Thoracic aorta (tissue), 2 donors: ENCODE measurements at regions not wholly inside any gene's neighbourhood (a gene's known extent, or its start where the extent isn't known, plus 50 kb on each side); places are given as distances from the start of the nearest gene placed in this dataset.
"Not testable (repeated sequence)": the region's sequence is repeated elsewhere in the genome, so short reads cannot be mapped to it uniquely, and the experiment has no call there.

Source experiments
- ATAC-seq: fragments of 150-250 bp; one replicate; pipeline ENCODE4 v1.8.0; 2017; ENCODE audit warnings: low read depth; ENCODE audit not compliant: insufficient number of reproducible peaks, low FRiP score
- DNase-seq: peaks from one replicate; pipeline ENCODE4 v3.0.0-alpha.2; 2020; ENCODE audit warnings: low spot score
- H3K27ac ChIP-seq, 2 donors: fragments of 200-600 bp; sonication (generic); 1 replicate in 1 of 2; 2 replicates in 1 of 2; pipeline ENCODE4 v1.5.1; 2016; ENCODE audit warnings: mild to moderate bottlenecking in 2 of 2, moderate library complexity in 2 of 2
- H3K27me3 ChIP-seq: fragments of 200-600 bp; sonication (generic); replicated peaks from 2 replicates; pipeline ENCODE4 v1.6.0; 2016; ENCODE audit warnings: mild to moderate bottlenecking; ENCODE audit not compliant: insufficient read depth
- H3K36me3 ChIP-seq: fragments of 200-600 bp; sonication (generic); one replicate; pipeline ENCODE4 v1.5.1; 2016
- H3K4me1 ChIP-seq, 2 donors: fragments of 200-600 bp; sonication (generic); 1 replicate in 1 of 2; 2 replicates in 1 of 2; pipeline versions ENCODE4 v1.5.1 to v1.6.0; 2016; ENCODE audit warnings: low read depth in 2 of 2, mild to moderate bottlenecking in 1 of 2; ENCODE audit not compliant: control insufficient read depth in 1 of 2
- H3K4me3 ChIP-seq: fragments of 200-600 bp; sonication (generic); 2 replicates; pipeline ENCODE4 v1.5.1; 2016; ENCODE audit warnings: mild to moderate bottlenecking
- H3K9me3 ChIP-seq: fragments of 200-600 bp; sonication (generic); 2 replicates; pipeline ENCODE4 v1.5.1; 2016
- TF ChIP-seq, protein P1 (sequence below): fragments of 200-600 bp; sonication (generic); IDR thresholded peaks from one replicate; pipeline ENCODE4 v1.5.1; 2019; ENCODE audit warnings: antibody characterized with exemption

DNA sequence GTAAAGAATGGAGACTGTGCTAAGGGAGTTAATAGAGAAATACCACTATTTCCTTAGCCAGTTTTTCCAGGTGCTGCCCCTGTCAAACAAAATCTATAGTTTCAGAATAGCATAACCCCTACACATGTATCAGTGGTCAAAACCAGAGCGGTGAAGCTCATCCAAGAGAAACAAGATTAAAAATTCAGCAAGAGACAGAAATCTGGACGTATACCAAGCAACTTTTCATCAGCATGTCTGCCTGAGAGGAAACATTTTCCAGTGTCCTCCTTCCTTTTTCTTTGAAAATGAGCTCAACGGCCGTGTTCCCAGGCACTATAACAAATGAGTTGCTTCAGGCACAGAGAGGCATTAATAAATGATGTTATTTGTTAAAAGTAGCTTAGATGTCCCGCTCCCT, 416.5 kb downstream of the BCKDHB start:
- Histone ChIP-seq H3K9me3 (no peaks in the 10 kb centered on the region), H3K4me3 (peak overlapping the region; percentile 61), H3K36me3 (no peaks in the 10 kb centered on the region), H3K4me1 (peaks cover 6 to 20% of the 10 kb centered on the region in 2 donors), H3K27ac (peak overlapping the region in 1 of 2 donors; percentile 7), H3K27me3 (no peaks in the 10 kb centered on the region)
- ATAC-seq, result no peak
- TF ChIP-seq, protein P1, sequence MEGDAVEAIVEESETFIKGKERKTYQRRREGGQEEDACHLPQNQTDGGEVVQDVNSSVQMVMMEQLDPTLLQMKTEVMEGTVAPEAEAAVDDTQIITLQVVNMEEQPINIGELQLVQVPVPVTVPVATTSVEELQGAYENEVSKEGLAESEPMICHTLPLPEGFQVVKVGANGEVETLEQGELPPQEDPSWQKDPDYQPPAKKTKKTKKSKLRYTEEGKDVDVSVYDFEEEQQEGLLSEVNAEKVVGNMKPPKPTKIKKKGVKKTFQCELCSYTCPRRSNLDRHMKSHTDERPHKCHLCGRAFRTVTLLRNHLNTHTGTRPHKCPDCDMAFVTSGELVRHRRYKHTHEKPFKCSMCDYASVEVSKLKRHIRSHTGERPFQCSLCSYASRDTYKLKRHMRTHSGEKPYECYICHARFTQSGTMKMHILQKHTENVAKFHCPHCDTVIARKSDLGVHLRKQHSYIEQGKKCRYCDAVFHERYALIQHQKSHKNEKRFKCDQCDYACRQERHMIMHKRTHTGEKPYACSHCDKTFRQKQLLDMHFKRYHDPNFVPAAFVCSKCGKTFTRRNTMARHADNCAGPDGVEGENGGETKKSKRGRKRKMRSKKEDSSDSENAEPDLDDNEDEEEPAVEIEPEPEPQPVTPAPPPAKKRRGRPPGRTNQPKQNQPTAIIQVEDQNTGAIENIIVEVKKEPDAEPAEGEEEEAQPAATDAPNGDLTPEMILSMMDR, result no peak
- no peak for DNase-seq

GRCh38 chr6:80522576-80522975, 416.1 kb downstream of the BCKDHB start:
- peak overlapping the region; percentile 61 for H3K4me3 ChIP-seq
- peak overlapping the region in 1 of 2 donors; percentile 7 for H3K27ac ChIP-seq

DNA sequence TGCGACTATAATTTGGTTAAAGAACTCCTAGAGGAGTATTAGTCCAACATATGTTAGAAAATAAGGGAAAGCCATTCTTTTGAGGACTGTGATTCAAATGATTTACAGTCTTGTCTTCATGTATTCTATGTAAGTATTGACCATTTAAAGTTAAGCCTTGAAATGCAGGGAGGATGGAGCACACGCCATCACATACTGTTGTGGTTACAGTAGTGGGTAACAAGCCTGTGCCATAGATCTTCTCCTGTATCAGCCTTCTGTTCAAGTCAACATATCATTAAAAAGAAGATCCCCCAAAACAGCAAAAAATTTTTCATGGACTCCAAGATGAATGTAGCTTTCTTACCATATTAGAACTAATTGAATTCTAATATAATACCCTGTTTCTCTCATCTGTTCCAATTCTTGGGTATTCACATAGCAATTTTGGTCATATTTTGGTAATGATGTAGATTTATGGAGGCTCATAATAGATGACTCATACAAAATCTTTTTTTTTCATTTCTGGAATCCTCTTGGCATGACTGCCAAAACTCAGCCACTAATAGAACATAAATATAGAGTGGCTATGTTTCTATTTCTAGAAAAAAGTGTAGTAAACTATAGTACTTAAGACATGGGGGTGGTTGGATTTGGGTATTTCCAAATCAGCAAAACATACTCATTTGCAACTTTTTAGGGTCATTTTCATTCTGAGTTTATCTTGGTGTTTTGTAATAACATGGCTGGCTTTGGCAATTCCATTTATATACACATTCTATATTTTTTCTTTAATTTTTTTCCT, 413.5 kb downstream of the BCKDHB start:
- ATAC-seq, result no peak
- H3K4me3 ChIP-seq, result no peak overlapping the region

More at GRCh38 chr6:80522576-80522975, 416.1 kb downstream of the BCKDHB start:
- no peaks in the 10 kb centered on the region for H3K36me3 ChIP-seq
- no peaks in the 10 kb centered on the region for H3K9me3 ChIP-seq
- H3K4me1 ChIP-seq, result peaks cover 6 to 20% of the 10 kb centered on the region in 2 donors
- ATAC-seq (no peak), DNase-seq (no peak)
- H3K27me3 ChIP-seq, result no peaks in the 10 kb centered on the region
- TF ChIP-seq, protein P1, result no peak

DNA sequence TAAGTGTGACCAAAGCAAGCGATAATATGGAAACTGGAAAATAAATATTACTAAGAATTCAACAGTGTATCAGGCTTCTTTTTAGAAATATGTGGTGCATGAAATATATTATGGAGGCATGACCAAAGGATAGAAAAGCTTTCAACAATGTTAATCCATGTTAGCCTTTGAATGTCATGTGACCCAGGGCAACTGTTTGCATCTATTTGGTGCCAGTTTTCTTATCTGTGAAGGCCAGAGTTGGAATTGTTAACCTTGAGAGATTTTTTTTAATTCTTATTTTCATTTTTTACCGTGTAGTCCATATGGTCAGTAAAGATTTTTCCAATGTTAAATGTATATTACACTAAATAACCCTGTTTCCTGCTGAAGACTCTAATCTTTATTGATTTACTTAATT, 411.1 kb downstream of the BCKDHB start:
- Histone ChIP-seq H3K27me3 (no peaks in the 10 kb centered on the region), H3K4me3 (no peak overlapping the region), H3K9me3 (no peaks in the 10 kb centered on the region), H3K27ac (no peak overlapping the region), H3K36me3 (no peaks in the 10 kb centered on the region), H3K4me1 (peaks cover 4 to 5% of the 10 kb centered on the region in 2 donors)
- no peak for ATAC-seq
- DNase-seq, result no peak
- TF ChIP-seq, protein P1, result no peak

More for the DNA sequence above, 413.5 kb downstream of the BCKDHB start:
- H3K27me3 ChIP-seq, result no peaks in the 10 kb centered on the region
- TF ChIP-seq, protein P1, result no peak
- no peak overlapping the region for H3K27ac ChIP-seq
- DNase-seq, result no peak
- peaks cover 6 to 20% of the 10 kb centered on the region in 2 donors for H3K4me1 ChIP-seq
- H3K36me3 ChIP-seq, result no peaks in the 10 kb centered on the region
- H3K9me3 ChIP-seq, result no peaks in the 10 kb centered on the region

- DNase-seq, H3K9me3 ChIP-seq, H3K27me3 ChIP-seq, H3K4me1 ChIP-seq, H3K27ac ChIP-seq, ATAC-seq, H3K4me3 ChIP-seq, H3K36me3 ChIP-seq: not testable (repeated sequence)
Measured at GRCh38 chr6:80510521-80510920, 404.1 kb downstream of the BCKDHB start.
